Astrocyte (in vitro differentiated cells and primary cell): ENCODE measurements at regions not wholly inside any gene's neighbourhood (a gene's known extent, or its start where the extent isn't known, plus 50 kb on each side); places are given as distances from the start of the nearest gene placed in this dataset.

Experiments used
- DNase-seq: peaks from one replicate; pipeline ENCODE4 v3.0.0-alpha.2; 2010; ENCODE audit warnings: low read depth
- FAIRE-seq: peaks from 2 replicates; lab custom pipeline; 2011; peaks lifted over from hg19 to GRCh38; lab: Jason Lieb, UNC
- H2AFZ ChIP-seq: 2 replicates; pipeline ENCODE4 v1.6.0; 2012; ENCODE audit warnings: low read depth, low read length, inconsistent platforms
- H3K27ac ChIP-seq: 2 replicates; pipeline ENCODE4 v1.5.1; 2011; ENCODE audit warnings: low read depth, low read length, inconsistent platforms
- H3K27me3 ChIP-seq: 2 replicates; pipeline ENCODE4 v1.6.0; 2011; ENCODE audit warnings: low read length, inconsistent platforms; ENCODE audit not compliant: insufficient read depth
- H3K36me3 ChIP-seq: 2 replicates; pipeline ENCODE4 v1.5.1; 2011; ENCODE audit warnings: low read length, inconsistent platforms; ENCODE audit not compliant: insufficient read depth
- H3K4me1 ChIP-seq: 2 replicates; pipeline ENCODE4 v1.5.1; 2011; ENCODE audit warnings: low read length, inconsistent platforms; ENCODE audit not compliant: insufficient read depth
- H3K4me2 ChIP-seq: 2 replicates; pipeline ENCODE4 v1.6.0; 2012; ENCODE audit warnings: low read length, inconsistent platforms
- H3K4me3 ChIP-seq: 2 replicates; pipeline ENCODE4 v1.5.1; 2011; ENCODE audit warnings: low read depth, mild to moderate bottlenecking, low read length, inconsistent platforms; ENCODE audit not compliant: insufficient read depth
- H3K79me2 ChIP-seq: 2 replicates; pipeline ENCODE4 v1.6.0; 2012; ENCODE audit warnings: mild to moderate bottlenecking, low read length, inconsistent platforms; ENCODE audit not compliant: insufficient read depth
- H3K9ac ChIP-seq: 2 replicates; pipeline ENCODE4 v1.6.0; 2012; ENCODE audit warnings: mild to moderate bottlenecking, low read length, inconsistent platforms
- H3K9me3 ChIP-seq: 2 replicates; pipeline ENCODE4 v1.5.1; 2012; ENCODE audit warnings: low read depth, mild to moderate bottlenecking, low read length, inconsistent platforms; ENCODE audit not compliant: insufficient read depth
- H4K20me1 ChIP-seq: 2 replicates; pipeline ENCODE4 v1.6.0; 2012; ENCODE audit warnings: low read length, inconsistent platforms; ENCODE audit not compliant: insufficient read depth
- H3K27ac Mint-ChIP-seq: one replicate; pipeline ENCODE4 v1.8.0; 2021; ENCODE audit warnings: mild to moderate bottlenecking, mixed read lengths; ENCODE audit not compliant: unreplicated experiment
- H3K27me3 Mint-ChIP-seq: one replicate; pipeline ENCODE4 v1.8.0; 2021; ENCODE audit warnings: low read depth, mixed read lengths; ENCODE audit not compliant: unreplicated experiment
- H3K36me3 Mint-ChIP-seq: one replicate; pipeline ENCODE4 v1.8.0; 2021; ENCODE audit warnings: low read depth, mixed read lengths; ENCODE audit not compliant: unreplicated experiment
- H3K4me1 Mint-ChIP-seq: one replicate; pipeline ENCODE4 v1.8.0; 2021; ENCODE audit warnings: low read depth, mixed read lengths; ENCODE audit not compliant: unreplicated experiment
- H3K4me3 Mint-ChIP-seq: one replicate; pipeline ENCODE4 v1.8.0; 2021; ENCODE audit warnings: mild to moderate bottlenecking, moderate library complexity, mixed read lengths; ENCODE audit not compliant: unreplicated experiment
- H3K9me3 Mint-ChIP-seq: one replicate; pipeline ENCODE4 v1.8.0; 2021; ENCODE audit warnings: mild to moderate bottlenecking, mixed read lengths; ENCODE audit not compliant: unreplicated experiment
- EZH2 ChIP-seq: IDR thresholded peaks from 2 replicates; pipeline ENCODE4 v1.6.1; 2012; ENCODE audit warnings: mild to moderate bottlenecking, low read length, inconsistent platforms; ENCODE audit not compliant: insufficient read depth
- TF ChIP-seq, protein P1 (sequence below): IDR thresholded peaks from 2 replicates; pipeline ENCODE4 v1.5.1; 2011; ENCODE audit warnings: low read depth, mild to moderate bottlenecking, inconsistent platforms, low read length, moderate library complexity; ENCODE audit not compliant: insufficient read depth

GRCh38 chr9:23015557-23015956, 568.9 kb downstream of the DMRTA1 start:
- Mint-ChIP-seq H3K27me3 (no peaks in the 10 kb centered on the region), H3K27ac (no peak overlapping the region), H3K4me3 (no peak overlapping the region), H3K36me3 (no peaks in the 10 kb centered on the region), H3K9me3 (no peaks in the 10 kb centered on the region), H3K4me1 (no peaks in the 10 kb centered on the region)
- Histone ChIP-seq H3K4me2 (no peak overlapping the region), H3K9ac (no peak overlapping the region), H3K27ac (no peak overlapping the region), H4K20me1 (no peaks in the 10 kb centered on the region), H3K4me1 (no peaks in the 10 kb centered on the region), H3K4me3 (no peak overlapping the region), H2AFZ (no peak overlapping the region), H3K79me2 (no peaks in the 10 kb centered on the region), H3K36me3 (no peaks in the 10 kb centered on the region), H3K9me3 (no peaks in the 10 kb centered on the region), H3K27me3 (no peaks in the 10 kb centered on the region)
- DNase-seq, result no peak
- no peak for FAIRE-seq
- TF ChIP-seq EZH2, result no peak
- TF ChIP-seq, protein P1, sequence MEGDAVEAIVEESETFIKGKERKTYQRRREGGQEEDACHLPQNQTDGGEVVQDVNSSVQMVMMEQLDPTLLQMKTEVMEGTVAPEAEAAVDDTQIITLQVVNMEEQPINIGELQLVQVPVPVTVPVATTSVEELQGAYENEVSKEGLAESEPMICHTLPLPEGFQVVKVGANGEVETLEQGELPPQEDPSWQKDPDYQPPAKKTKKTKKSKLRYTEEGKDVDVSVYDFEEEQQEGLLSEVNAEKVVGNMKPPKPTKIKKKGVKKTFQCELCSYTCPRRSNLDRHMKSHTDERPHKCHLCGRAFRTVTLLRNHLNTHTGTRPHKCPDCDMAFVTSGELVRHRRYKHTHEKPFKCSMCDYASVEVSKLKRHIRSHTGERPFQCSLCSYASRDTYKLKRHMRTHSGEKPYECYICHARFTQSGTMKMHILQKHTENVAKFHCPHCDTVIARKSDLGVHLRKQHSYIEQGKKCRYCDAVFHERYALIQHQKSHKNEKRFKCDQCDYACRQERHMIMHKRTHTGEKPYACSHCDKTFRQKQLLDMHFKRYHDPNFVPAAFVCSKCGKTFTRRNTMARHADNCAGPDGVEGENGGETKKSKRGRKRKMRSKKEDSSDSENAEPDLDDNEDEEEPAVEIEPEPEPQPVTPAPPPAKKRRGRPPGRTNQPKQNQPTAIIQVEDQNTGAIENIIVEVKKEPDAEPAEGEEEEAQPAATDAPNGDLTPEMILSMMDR, result no peak

DNA sequence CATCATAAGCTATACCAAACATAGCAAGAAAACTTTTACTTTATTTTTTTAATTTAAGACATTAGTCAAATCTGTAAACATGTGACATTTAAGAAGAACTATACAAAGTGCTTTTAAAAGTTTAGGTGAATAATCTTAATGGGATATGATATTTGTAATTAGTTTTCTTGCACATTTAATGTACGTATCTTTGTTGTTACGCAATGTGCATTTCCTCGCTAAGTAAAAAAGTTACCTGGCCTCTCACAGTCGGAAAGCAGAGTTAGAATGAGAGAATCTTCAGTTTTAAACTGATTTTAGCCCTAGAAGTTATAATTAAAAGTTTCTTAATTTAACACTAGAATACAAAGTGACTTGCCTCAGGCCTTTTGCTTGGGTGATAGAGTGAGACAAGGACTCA, 589.8 kb downstream of the DMRTA1 start:
- H3K79me2 ChIP-seq, result no peaks in the 10 kb centered on the region
- no peak for FAIRE-seq
- no peaks in the 10 kb centered on the region for H3K4me1 ChIP-seq
- H3K4me3 ChIP-seq, result no peak overlapping the region
- no peaks in the 10 kb centered on the region for H3K4me1 Mint-ChIP-seq
- H3K9ac ChIP-seq, result no peak overlapping the region
- no peak for TF ChIP-seq EZH2
- TF ChIP-seq, protein P1, result no peak
- no peak overlapping the region for H3K4me3 Mint-ChIP-seq
- H3K9me3 ChIP-seq, result peaks cover 3% of the 10 kb centered on the region
- H3K27ac ChIP-seq, result no peak overlapping the region
- no peaks in the 10 kb centered on the region for H3K27me3 ChIP-seq
- no peaks in the 10 kb centered on the region for H3K36me3 ChIP-seq
- H3K36me3 Mint-ChIP-seq, result no peaks in the 10 kb centered on the region
- H3K27me3 Mint-ChIP-seq, result no peaks in the 10 kb centered on the region
- no peak overlapping the region for H2AFZ ChIP-seq
- H4K20me1 ChIP-seq, result no peaks in the 10 kb centered on the region
- no peaks in the 10 kb centered on the region for H3K9me3 Mint-ChIP-seq
- DNase-seq, result no peak
- no peak overlapping the region for H3K4me2 ChIP-seq
- no peak overlapping the region for H3K27ac Mint-ChIP-seq

GRCh38 chr9:23039402-23039801, 592.8 kb downstream of the DMRTA1 start:
- no peaks in the 10 kb centered on the region for H3K27me3 Mint-ChIP-seq
- Histone ChIP-seq H2AFZ (no peak overlapping the region), H3K9me3 (no peaks in the 10 kb centered on the region), H3K36me3 (no peaks in the 10 kb centered on the region), H3K27me3 (no peaks in the 10 kb centered on the region), H4K20me1 (no peaks in the 10 kb centered on the region), H3K4me3 (no peak overlapping the region), H3K27ac (no peak overlapping the region), H3K9ac (no peak overlapping the region), H3K4me1 (no peaks in the 10 kb centered on the region), H3K79me2 (no peaks in the 10 kb centered on the region), H3K4me2 (no peak overlapping the region)
- no peak for FAIRE-seq
- TF ChIP-seq, protein P1, result no peak
- no peak for TF ChIP-seq EZH2
- no peak for DNase-seq
- H3K9me3 Mint-ChIP-seq, result no peaks in the 10 kb centered on the region
- no peaks in the 10 kb centered on the region for H3K36me3 Mint-ChIP-seq
- H3K4me1 Mint-ChIP-seq, result no peaks in the 10 kb centered on the region
- no peak overlapping the region for H3K27ac Mint-ChIP-seq
- H3K4me3 Mint-ChIP-seq, result no peak overlapping the region
